HG03103 (cell line): ENCODE measurements at regions not wholly inside any gene's neighbourhood (a gene's known extent, or its start where the extent isn't known, plus 50 kb on each side); places are given as distances from the start of the nearest gene placed in this dataset.
"Not testable (repeated sequence)": the region's sequence is repeated elsewhere in the genome, so short reads cannot be mapped to it uniquely, and the experiment has no call there.

Experiments used
- ATAC-seq: cut with Tn5 transposase; IDR thresholded peaks from one replicate; pipeline ENCODE4 v1.9.1; 2021; ENCODE audit warnings: low read depth; ENCODE audit not compliant: unreplicated experiment

- ATAC-seq, result no peak
These were observed 606.3 kb upstream of the CDH11 start for GRCh38 chr16:65728167-65728566.

- no peak for ATAC-seq
These were observed 605.8 kb upstream of the CDH11 start for GRCh38 chr16:65727534-65728137.

GRCh38 chr16:65725156-65725845 is 603.4 kb upstream of the CDH11 start:
- ATAC-seq, result no peak

- ATAC-seq, result no peak
These were observed 600.6 kb upstream of the CDH11 start for GRCh38 chr16:65722429-65722828.

- no peak for ATAC-seq
These were observed 596.0 kb upstream of the CDH11 start for GRCh38 chr16:65717846-65718245.

- no peak for ATAC-seq
These were observed 595.2 kb upstream of the CDH11 start for GRCh38 chr16:65716737-65717700.

GRCh38 chr16:65713181-65713808 is 591.4 kb upstream of the CDH11 start:
- ATAC-seq, result no peak

- no peak for ATAC-seq
These were observed 588.2 kb upstream of the CDH11 start for GRCh38 chr16:65710107-65710506.

- no peak for ATAC-seq
These were observed 583.0 kb upstream of the CDH11 start for GRCh38 chr16:65704866-65705265.

GRCh38 chr16:65702707-65703402 is 581.0 kb upstream of the CDH11 start:
- ATAC-seq, result no peak

GRCh38 chr16:65700596-65700995 is 578.7 kb upstream of the CDH11 start:
- ATAC-seq, result no peak

GRCh38 chr16:65698791-65699321 is 577.0 kb upstream of the CDH11 start:
- no peak for ATAC-seq

GRCh38 chr16:65697521-65697920 is 575.7 kb upstream of the CDH11 start:
- ATAC-seq, result no peak

GRCh38 chr16:65697065-65697464 is 575.2 kb upstream of the CDH11 start:
- ATAC-seq, result no peak

- ATAC-seq, result not testable (repeated sequence)
These were observed 570.0 kb upstream of the CDH11 start for GRCh38 chr16:65691846-65692245.

- ATAC-seq, result no peak
These were observed 567.9 kb upstream of the CDH11 start for GRCh38 chr16:65689726-65690125.

GRCh38 chr16:65688301-65688700 is 566.4 kb upstream of the CDH11 start:
- no peak for ATAC-seq

GRCh38 chr16:65684230-65684629 is 562.4 kb upstream of the CDH11 start:
- no peak for ATAC-seq

- no peak for ATAC-seq
These were observed 559.5 kb upstream of the CDH11 start for GRCh38 chr16:65681406-65681805.

GRCh38 chr16:65679785-65680184 is 557.9 kb upstream of the CDH11 start:
- no peak for ATAC-seq
